ENCODE measurements at regions not wholly inside any gene's neighbourhood (a gene's known extent, or its start where the extent isn't known, plus 50 kb on each side); places are given as distances from the start of the nearest gene placed in this dataset.

DNA sequence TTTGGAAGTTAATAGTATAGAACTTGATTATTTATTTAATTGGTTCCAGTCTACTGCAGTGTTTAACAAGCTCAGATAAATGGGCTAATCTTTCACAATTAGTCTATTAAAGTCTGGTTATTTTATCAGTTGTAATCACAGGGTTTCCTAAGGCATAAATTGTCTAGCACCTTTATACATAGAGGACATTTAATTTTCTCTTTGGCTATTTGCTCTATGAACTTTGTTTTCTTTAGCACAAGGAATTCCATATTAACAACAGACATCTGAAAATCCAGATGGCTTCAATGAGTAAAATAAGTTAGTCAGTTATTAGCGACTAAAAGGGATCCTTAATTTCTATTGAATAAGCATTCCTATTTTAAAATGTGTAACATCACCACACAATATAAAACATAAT lies 1350.8 kb upstream of the SLC10A2 start:
- DNase-seq (ENCODE audit: low read depth) = no peak
- TF ChIP-seq, protein P1, sequence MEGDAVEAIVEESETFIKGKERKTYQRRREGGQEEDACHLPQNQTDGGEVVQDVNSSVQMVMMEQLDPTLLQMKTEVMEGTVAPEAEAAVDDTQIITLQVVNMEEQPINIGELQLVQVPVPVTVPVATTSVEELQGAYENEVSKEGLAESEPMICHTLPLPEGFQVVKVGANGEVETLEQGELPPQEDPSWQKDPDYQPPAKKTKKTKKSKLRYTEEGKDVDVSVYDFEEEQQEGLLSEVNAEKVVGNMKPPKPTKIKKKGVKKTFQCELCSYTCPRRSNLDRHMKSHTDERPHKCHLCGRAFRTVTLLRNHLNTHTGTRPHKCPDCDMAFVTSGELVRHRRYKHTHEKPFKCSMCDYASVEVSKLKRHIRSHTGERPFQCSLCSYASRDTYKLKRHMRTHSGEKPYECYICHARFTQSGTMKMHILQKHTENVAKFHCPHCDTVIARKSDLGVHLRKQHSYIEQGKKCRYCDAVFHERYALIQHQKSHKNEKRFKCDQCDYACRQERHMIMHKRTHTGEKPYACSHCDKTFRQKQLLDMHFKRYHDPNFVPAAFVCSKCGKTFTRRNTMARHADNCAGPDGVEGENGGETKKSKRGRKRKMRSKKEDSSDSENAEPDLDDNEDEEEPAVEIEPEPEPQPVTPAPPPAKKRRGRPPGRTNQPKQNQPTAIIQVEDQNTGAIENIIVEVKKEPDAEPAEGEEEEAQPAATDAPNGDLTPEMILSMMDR (conservative IDR thresholded peaks at IDR 0.05; ENCODE audit: low read depth, low read length) = no peak
- no peak overlapping the region for H3K4me3 ChIP-seq (ENCODE audit: low read depth, low read length)

GRCh38 chr13:104414771-104415170 lies 1348.6 kb upstream of the SLC10A2 start:
- H3K4me3 ChIP-seq (ENCODE audit: low read depth, low read length) = no peak overlapping the region
- TF ChIP-seq, protein P1 (conservative IDR thresholded peaks at IDR 0.05; ENCODE audit: low read depth, low read length) = no peak
- DNase-seq (ENCODE audit: low read depth) = no peak

DNA sequence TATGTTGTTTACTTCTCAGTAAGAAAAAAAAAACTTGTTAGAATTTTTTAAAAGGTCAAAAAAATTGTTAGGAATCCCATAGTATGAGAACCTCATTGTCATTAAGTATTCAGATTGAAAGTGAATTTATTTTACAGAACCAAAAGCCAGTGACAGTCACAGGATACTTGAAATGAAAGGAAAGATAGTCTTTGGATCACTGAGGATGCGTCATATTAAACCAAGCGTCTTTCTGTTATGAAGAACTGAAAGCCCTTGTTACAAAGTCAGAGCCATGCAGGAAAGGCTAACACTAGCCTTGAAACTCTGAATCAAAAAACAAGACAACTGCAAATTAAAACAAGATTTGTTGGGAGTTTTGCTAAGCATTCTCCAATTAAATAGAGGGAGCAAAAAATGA lies 1348.0 kb upstream of the SLC10A2 start:
- DNase-seq (ENCODE audit: low read depth) = no peak
- H3K4me3 ChIP-seq (ENCODE audit: low read depth, low read length) = no peak overlapping the region
- TF ChIP-seq, protein P1 (conservative IDR thresholded peaks at IDR 0.05; ENCODE audit: low read depth, low read length) = no peak

DNA sequence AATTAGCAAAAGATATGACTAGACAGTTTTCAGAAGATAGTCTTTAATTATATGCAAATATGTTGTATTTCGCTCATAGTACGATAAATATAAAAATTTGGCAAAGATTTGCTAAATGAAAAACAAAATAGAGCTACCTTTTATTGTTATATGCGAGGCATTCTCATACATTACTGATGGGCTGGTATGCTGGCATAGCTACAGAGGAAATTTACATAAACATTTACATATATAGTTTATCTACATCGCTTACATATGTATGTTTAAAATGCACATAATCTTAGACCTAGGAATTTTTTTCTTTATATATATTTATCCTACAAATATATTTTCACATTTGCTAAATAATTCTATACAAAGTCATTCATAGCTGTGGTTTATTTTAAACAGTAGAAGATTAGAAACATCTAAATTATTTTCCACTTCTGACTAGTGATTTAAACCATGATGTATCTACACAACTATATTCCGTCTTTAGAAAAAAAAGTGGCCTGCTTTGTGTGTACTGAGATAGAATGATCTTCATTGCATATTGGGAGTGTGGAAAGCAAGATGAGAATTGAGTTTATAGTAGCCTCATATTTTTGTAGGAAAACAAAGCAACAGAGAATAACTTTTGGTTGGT lies 1345.0 kb upstream of the SLC10A2 start:
- TF ChIP-seq, protein P1 (conservative IDR thresholded peaks at IDR 0.05; ENCODE audit: low read depth, low read length) = no peak
- no peak for DNase-seq (ENCODE audit: low read depth)
- no peak overlapping the region for H3K4me3 ChIP-seq (ENCODE audit: low read depth, low read length)

- TF ChIP-seq, protein P1 (conservative IDR thresholded peaks at IDR 0.05; ENCODE audit: low read depth, low read length) = no peak
- no peak overlapping the region for H3K4me3 ChIP-seq (ENCODE audit: low read depth, low read length)
- DNase-seq (ENCODE audit: low read depth) = no peak
Observed at GRCh38 chr13:104408733-104409132, 1342.5 kb upstream of the SLC10A2 start.

DNA sequence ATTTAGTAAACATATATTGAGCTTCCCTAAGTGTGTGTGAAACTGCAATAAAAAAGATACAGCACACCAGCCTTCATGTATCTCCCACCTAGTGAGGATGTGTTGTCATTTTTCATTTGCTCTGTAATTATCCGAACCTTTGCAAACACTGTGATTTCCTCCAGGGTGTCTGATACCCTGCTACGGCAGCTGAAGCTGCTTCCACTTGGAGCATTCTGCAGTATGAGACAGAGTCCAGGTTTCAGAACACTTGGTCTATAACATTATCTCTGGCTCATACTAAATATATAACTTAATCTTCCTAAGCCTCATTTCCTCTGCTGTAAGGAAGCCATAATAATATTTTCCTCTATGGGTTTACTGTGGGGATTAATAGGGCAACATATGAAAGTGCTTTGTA lies 1338.1 kb upstream of the SLC10A2 start:
- DNase-seq (ENCODE audit: low read depth) = no peak
- TF ChIP-seq, protein P1 (conservative IDR thresholded peaks at IDR 0.05; ENCODE audit: low read depth, low read length) = no peak
- H3K4me3 ChIP-seq (ENCODE audit: low read depth, low read length) = no peak overlapping the region

- no peak overlapping the region for H3K4me3 ChIP-seq (ENCODE audit: low read depth, low read length)
- TF ChIP-seq, protein P1 (conservative IDR thresholded peaks at IDR 0.05; ENCODE audit: low read depth, low read length) = no peak
- DNase-seq (ENCODE audit: low read depth) = no peak
Observed at GRCh38 chr13:104389691-104390090, 1323.5 kb upstream of the SLC10A2 start.
